GM06990 (cell line): ENCODE measurements at regions not wholly inside any gene's neighbourhood (a gene's known extent, or its start where the extent isn't known, plus 50 kb on each side); places are given as distances from the start of the nearest gene placed in this dataset.

Source experiments
- DNase-seq: peaks from one replicate; pipeline ENCODE4 v3.0.0-alpha.2; 2011; ENCODE audit not compliant: insufficient read length; ENCODE audit errors: extremely low read depth
- H3K27me3 ChIP-seq: replicated peaks from 2 replicates; pipeline ENCODE4 v1.6.0; 2011; ENCODE audit warnings: low read length; ENCODE audit not compliant: control insufficient read depth, insufficient read depth
- H3K36me3 ChIP-seq: 2 replicates; pipeline ENCODE4 v1.5.1; 2011; ENCODE audit warnings: low read length; ENCODE audit not compliant: control insufficient read depth, insufficient read depth
- H3K4me3 ChIP-seq: replicated peaks from 2 replicates; pipeline ENCODE4 v1.5.1; 2011; ENCODE audit warnings: low read depth, mild to moderate bottlenecking, control low read depth, low read length
- CTCF ChIP-seq: IDR thresholded peaks from 2 replicates; pipeline ENCODE4 v1.5.1; 2011; ENCODE audit warnings: low read length, control low read depth, mild to moderate bottlenecking, inconsistent platforms; ENCODE audit not compliant: insufficient read depth, poor library complexity, severe bottlenecking

- H3K4me3 ChIP-seq: no peak overlapping the region
- no peaks in the 10 kb centered on the region for H3K36me3 ChIP-seq
- no peak for DNase-seq
- no peak for TF ChIP-seq CTCF
- H3K27me3 ChIP-seq: no peaks in the 10 kb centered on the region
These were observed 1005.9 kb upstream of the PABPC4L start for GRCh38 chr4:135207531-135207930.

GRCh38 chr4:135204311-135204710 is 1002.7 kb upstream of the PABPC4L start:
- H3K4me3 ChIP-seq: no peak overlapping the region
- no peaks in the 10 kb centered on the region for H3K36me3 ChIP-seq
- no peaks in the 10 kb centered on the region for H3K27me3 ChIP-seq
- no peak for TF ChIP-seq CTCF
- no peak for DNase-seq

- no peak for TF ChIP-seq CTCF
- H3K36me3 ChIP-seq: no peaks in the 10 kb centered on the region
- no peaks in the 10 kb centered on the region for H3K27me3 ChIP-seq
- no peak overlapping the region for H3K4me3 ChIP-seq
- DNase-seq: no peak
These were observed 999.5 kb upstream of the PABPC4L start for GRCh38 chr4:135201081-135201480.

GRCh38 chr4:135197641-135198040 is 996.1 kb upstream of the PABPC4L start:
- no peak for TF ChIP-seq CTCF
- no peaks in the 10 kb centered on the region for H3K36me3 ChIP-seq
- H3K27me3 ChIP-seq: no peaks in the 10 kb centered on the region
- DNase-seq: no peak
- no peak overlapping the region for H3K4me3 ChIP-seq

GRCh38 chr4:135194477-135194876 is 992.9 kb upstream of the PABPC4L start:
- TF ChIP-seq CTCF: no peak
- Histone ChIP-seq H3K36me3 (no peaks in the 10 kb centered on the region), H3K27me3 (no peaks in the 10 kb centered on the region), H3K4me3 (no peak overlapping the region)
- DNase-seq: no peak
